ENCODE measurements at regions not wholly inside any gene's neighbourhood (a gene's known extent, or its start where the extent isn't known, plus 50 kb on each side); places are given as distances from the start of the nearest gene placed in this dataset.

- H3K27ac ChIP-seq = no peak overlapping the region
- TF ChIP-seq, protein P1, sequence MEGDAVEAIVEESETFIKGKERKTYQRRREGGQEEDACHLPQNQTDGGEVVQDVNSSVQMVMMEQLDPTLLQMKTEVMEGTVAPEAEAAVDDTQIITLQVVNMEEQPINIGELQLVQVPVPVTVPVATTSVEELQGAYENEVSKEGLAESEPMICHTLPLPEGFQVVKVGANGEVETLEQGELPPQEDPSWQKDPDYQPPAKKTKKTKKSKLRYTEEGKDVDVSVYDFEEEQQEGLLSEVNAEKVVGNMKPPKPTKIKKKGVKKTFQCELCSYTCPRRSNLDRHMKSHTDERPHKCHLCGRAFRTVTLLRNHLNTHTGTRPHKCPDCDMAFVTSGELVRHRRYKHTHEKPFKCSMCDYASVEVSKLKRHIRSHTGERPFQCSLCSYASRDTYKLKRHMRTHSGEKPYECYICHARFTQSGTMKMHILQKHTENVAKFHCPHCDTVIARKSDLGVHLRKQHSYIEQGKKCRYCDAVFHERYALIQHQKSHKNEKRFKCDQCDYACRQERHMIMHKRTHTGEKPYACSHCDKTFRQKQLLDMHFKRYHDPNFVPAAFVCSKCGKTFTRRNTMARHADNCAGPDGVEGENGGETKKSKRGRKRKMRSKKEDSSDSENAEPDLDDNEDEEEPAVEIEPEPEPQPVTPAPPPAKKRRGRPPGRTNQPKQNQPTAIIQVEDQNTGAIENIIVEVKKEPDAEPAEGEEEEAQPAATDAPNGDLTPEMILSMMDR (conservative IDR thresholded peaks at IDR 0.05) = no peak
Observed at GRCh38 chr12:115404761-115405470, 720.9 kb upstream of the TBX3 start.

- TF ChIP-seq, protein P1 (conservative IDR thresholded peaks at IDR 0.05) = no peak
- no peak overlapping the region for H3K27ac ChIP-seq
Observed at GRCh38 chr12:115403689-115404088, 719.7 kb upstream of the TBX3 start.

GRCh38 chr12:115403253-115403652 is 719.3 kb upstream of the TBX3 start:
- no peak overlapping the region for H3K27ac ChIP-seq
- TF ChIP-seq, protein P1 (conservative IDR thresholded peaks at IDR 0.05) = no peak

DNA sequence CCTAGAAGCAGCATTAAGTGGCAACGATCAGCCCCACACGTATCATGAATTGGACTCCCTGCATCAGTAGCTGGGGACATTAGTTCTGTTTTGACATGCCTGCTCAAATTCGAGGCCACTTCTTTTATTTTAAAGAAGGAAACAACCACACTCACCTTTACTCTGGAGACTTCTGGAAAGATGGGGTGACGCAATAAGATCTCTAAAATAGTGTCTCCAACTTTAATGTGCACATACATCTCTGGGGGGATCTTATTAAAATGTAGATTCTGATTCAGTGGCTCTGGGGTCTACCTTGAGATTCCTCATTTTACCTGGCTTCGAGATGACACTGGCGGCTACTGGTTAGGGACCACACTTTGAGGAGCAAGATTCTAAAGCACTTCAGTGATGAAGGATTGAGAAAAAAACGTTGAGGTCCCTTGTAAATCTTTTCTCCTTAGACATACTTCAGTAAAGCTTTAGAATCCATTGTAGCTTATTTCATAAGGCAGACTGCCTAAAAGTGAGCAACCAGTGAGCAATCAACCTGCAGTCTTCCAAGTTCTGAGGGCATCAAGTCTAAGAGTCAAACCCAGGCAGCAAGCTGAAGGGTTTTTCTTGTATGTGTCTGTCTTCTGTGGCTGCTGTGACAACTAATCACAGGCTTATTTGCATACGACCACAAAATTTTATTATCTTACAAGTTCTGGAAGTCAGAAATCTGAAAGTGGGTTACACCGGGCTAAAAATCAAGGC is 718.6 kb upstream of the TBX3 start:
- TF ChIP-seq, protein P1 (conservative IDR thresholded peaks at IDR 0.05) = no peak
- no peak overlapping the region for H3K27ac ChIP-seq

DNA sequence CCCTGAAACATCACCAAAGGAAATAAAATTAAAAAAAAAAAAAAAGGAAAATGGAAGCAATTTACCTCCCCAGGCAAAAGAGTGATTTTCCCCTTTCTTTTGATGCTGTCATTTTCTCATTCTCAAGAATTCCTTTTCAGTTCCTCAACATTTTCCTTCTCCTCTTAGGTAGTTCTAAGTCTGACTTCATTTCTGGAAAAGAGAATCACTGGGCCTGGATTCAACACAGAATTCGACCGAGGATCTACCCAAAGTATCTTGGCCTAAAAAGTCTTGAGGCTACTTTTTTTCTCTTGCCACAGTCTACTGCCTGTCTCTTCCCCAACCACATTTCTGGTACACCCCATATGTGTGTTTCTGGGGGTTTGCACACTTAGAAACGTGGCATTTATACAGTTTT is 717.8 kb upstream of the TBX3 start:
- no peak overlapping the region for H3K27ac ChIP-seq
- TF ChIP-seq, protein P1 (conservative IDR thresholded peaks at IDR 0.05) = no peak

DNA sequence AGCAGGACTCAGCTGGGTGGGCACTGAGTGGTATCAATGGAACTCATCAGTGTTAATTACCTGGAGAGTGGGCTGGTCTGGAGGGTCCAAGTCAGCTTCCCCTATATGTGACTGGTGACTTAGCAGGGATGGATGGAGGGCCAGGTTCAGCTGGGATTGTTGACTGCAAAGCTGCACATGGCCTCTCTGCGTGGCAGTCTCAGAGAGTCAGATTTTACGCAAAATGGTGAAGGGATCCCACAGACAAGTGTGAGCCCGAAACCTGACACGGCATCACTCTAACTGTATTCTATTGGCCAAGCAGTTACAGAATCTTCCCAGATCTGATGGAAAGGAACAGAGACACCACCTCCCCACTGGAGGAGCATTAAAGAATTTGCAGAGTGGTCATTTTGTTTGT is 716.0 kb upstream of the TBX3 start:
- H3K27ac ChIP-seq = no peak overlapping the region
- TF ChIP-seq, protein P1 (conservative IDR thresholded peaks at IDR 0.05) = no peak

GRCh38 chr12:115398311-115398781 is 714.4 kb upstream of the TBX3 start:
- TF ChIP-seq, protein P1 (conservative IDR thresholded peaks at IDR 0.05) = peak; percentile 73
- H3K27ac ChIP-seq = peak overlapping the region; percentile 18; the same call in 1 of the 2 replicates
